ENCODE measurements at regions not wholly inside any gene's neighbourhood (a gene's known extent, or its start where the extent isn't known, plus 50 kb on each side); places are given as distances from the start of the nearest gene placed in this dataset.
A peak's percentile ranks its signal among the peaks of the same experiment; 100 is the strongest.

DNA sequence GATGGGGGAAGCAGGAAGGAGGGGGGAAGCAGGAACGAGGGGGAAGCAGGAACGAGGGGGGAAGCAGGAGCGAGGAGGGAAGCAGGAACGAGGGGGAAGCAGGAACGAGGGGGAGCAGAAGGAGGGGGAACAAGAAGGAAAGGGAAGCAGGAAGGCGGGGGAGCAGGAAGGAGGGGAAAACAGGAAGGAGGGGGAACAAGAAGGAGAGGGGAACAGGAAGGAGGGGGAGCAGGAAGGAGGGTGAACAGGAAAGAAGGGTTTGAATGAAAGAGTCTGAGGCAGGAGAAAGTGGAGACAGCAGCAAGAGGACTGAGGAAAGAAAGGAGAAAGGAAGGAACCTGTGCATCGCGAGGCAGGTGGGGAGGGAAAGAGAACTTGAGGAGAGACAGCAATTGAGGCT is 256.6 kb downstream of the PTEN start:
- TF ChIP-seq, protein P1, sequence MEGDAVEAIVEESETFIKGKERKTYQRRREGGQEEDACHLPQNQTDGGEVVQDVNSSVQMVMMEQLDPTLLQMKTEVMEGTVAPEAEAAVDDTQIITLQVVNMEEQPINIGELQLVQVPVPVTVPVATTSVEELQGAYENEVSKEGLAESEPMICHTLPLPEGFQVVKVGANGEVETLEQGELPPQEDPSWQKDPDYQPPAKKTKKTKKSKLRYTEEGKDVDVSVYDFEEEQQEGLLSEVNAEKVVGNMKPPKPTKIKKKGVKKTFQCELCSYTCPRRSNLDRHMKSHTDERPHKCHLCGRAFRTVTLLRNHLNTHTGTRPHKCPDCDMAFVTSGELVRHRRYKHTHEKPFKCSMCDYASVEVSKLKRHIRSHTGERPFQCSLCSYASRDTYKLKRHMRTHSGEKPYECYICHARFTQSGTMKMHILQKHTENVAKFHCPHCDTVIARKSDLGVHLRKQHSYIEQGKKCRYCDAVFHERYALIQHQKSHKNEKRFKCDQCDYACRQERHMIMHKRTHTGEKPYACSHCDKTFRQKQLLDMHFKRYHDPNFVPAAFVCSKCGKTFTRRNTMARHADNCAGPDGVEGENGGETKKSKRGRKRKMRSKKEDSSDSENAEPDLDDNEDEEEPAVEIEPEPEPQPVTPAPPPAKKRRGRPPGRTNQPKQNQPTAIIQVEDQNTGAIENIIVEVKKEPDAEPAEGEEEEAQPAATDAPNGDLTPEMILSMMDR (IDR thresholded peaks at IDR 0.05; ENCODE audit: insufficient read depth, low read length, poor library complexity, severe bottlenecking) = no peak
- no peak for TF ChIP-seq EZH2phosphoT487 (conservative IDR thresholded peaks at IDR 0.05; ENCODE audit: low read length)
- no peaks in the 10 kb centered on the region for H3K9me3 ChIP-seq (ENCODE audit: insufficient read depth, low read length)
- H3K79me2 ChIP-seq (ENCODE audit: insufficient read depth, low read length) = peaks cover 10% of the 10 kb centered on the region; the same call in 1 of the 2 replicates
- no peaks in the 10 kb centered on the region for H3K36me3 ChIP-seq (ENCODE audit: low read length)
- H3K27me3 ChIP-seq (ENCODE audit: low read length) = no peaks in the 10 kb centered on the region
- peak overlapping the region; percentile 99 for H3K27ac ChIP-seq (ENCODE audit: low read depth, low read length)
- H3K9me2 ChIP-seq (replicated peaks; ENCODE audit: insufficient read depth, low read length) = no peaks in the 10 kb centered on the region
- H4K20me1 ChIP-seq (ENCODE audit: low read depth, low read length) = no peaks in the 10 kb centered on the region
- peak overlapping the region; percentile 60 for H3K4me2 ChIP-seq (ENCODE audit: low read depth, low read length, poor library complexity, severe bottlenecking)
- peaks cover 34% of the 10 kb centered on the region for H3F3A ChIP-seq (ENCODE audit: insufficient read depth)
- no peak overlapping the region for H2AFZ ChIP-seq (ENCODE audit: low read depth, low read length, severe bottlenecking)
- H3K4me3 ChIP-seq (ENCODE audit: insufficient read depth, low read length, poor library complexity, severe bottlenecking) = no peak overlapping the region
- H3K9ac ChIP-seq (ENCODE audit: low read length) = peak overlapping the region; percentile 52

GRCh38 chr10:88120599-88121333 is 257.3 kb downstream of the PTEN start:
- TF ChIP-seq, protein P1 (IDR thresholded peaks at IDR 0.05; ENCODE audit: insufficient read depth, low read length, poor library complexity, severe bottlenecking) = no peak
- TF ChIP-seq EZH2phosphoT487 (conservative IDR thresholded peaks at IDR 0.05; ENCODE audit: low read length) = no peak
- no peak overlapping the region for H2AFZ ChIP-seq (ENCODE audit: low read depth, low read length, severe bottlenecking)

DNA sequence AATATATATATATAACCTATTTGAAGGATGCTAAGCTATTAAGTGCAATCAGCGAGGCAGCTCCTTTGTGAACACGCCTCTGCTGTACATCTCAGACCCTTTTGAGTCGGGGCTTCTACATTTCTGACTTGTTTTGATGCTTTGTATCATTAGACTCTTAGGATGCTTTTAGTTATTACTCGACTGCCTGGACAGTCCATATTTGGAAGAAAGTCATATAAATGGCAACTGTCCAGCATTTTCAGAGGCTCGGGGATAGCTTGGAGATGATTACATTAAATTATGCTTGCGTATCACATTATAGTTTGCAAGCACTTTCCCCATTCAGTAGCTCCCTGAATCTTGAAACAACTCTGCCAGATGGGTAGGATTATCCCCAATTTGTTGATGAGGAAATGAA is 257.9 kb downstream of the PTEN start:
- H4K20me1 ChIP-seq (ENCODE audit: low read depth, low read length) = no peaks in the 10 kb centered on the region
- H3K79me2 ChIP-seq (ENCODE audit: insufficient read depth, low read length) = peaks cover 10% of the 10 kb centered on the region; the same call in 1 of the 2 replicates
- H3K9ac ChIP-seq (ENCODE audit: low read length) = peak overlapping the region; percentile 52
- peaks cover 22% of the 10 kb centered on the region for H3F3A ChIP-seq (ENCODE audit: insufficient read depth)
- no peaks in the 10 kb centered on the region for H3K36me3 ChIP-seq (ENCODE audit: low read length)
- no peaks in the 10 kb centered on the region for H3K9me2 ChIP-seq (replicated peaks; ENCODE audit: insufficient read depth, low read length)
- H2AFZ ChIP-seq (ENCODE audit: low read depth, low read length, severe bottlenecking) = no peak overlapping the region
- H3K27ac ChIP-seq (ENCODE audit: low read depth, low read length) = peak overlapping the region; percentile 99
- H3K27me3 ChIP-seq (ENCODE audit: low read length) = no peaks in the 10 kb centered on the region
- peak overlapping the region; percentile 60 for H3K4me2 ChIP-seq (ENCODE audit: low read depth, low read length, poor library complexity, severe bottlenecking)
- H3K9me3 ChIP-seq (ENCODE audit: insufficient read depth, low read length) = no peaks in the 10 kb centered on the region
- TF ChIP-seq, protein P1 (IDR thresholded peaks at IDR 0.05; ENCODE audit: insufficient read depth, low read length, poor library complexity, severe bottlenecking) = no peak
- TF ChIP-seq EZH2phosphoT487 (conservative IDR thresholded peaks at IDR 0.05; ENCODE audit: low read length) = no peak
- peak overlapping the region; percentile 38 for H3K4me3 ChIP-seq (ENCODE audit: insufficient read depth, low read length, poor library complexity, severe bottlenecking)

More at GRCh38 chr10:88120599-88121333, 257.3 kb downstream of the PTEN start:
- Histone ChIP-seq H3K36me3 (ENCODE audit: low read length) (no peaks in the 10 kb centered on the region), H3K4me3 (ENCODE audit: insufficient read depth, low read length, poor library complexity, severe bottlenecking) (peak overlapping the region; percentile 38), H3K9ac (ENCODE audit: low read length) (peak overlapping the region; percentile 52), H3K4me2 (ENCODE audit: low read depth, low read length, poor library complexity, severe bottlenecking) (peak overlapping the region; percentile 60), H3K79me2 (ENCODE audit: insufficient read depth, low read length) (peaks cover 10% of the 10 kb centered on the region; the same call in 1 of the 2 replicates), H3K27me3 (ENCODE audit: low read length) (no peaks in the 10 kb centered on the region), H4K20me1 (ENCODE audit: low read depth, low read length) (no peaks in the 10 kb centered on the region), H3K9me3 (ENCODE audit: insufficient read depth, low read length) (no peaks in the 10 kb centered on the region), H3F3A (ENCODE audit: insufficient read depth) (peaks cover 27% of the 10 kb centered on the region), H3K9me2 (replicated peaks; ENCODE audit: insufficient read depth, low read length) (no peaks in the 10 kb centered on the region), H3K27ac (ENCODE audit: low read depth, low read length) (peak overlapping the region; percentile 99)

Measured in SU-DHL-6 (cell line).